ENCODE measurements at regions not wholly inside any gene's neighbourhood (a gene's known extent, or its start where the extent isn't known, plus 50 kb on each side); places are given as distances from the start of the nearest gene placed in this dataset.

DNA sequence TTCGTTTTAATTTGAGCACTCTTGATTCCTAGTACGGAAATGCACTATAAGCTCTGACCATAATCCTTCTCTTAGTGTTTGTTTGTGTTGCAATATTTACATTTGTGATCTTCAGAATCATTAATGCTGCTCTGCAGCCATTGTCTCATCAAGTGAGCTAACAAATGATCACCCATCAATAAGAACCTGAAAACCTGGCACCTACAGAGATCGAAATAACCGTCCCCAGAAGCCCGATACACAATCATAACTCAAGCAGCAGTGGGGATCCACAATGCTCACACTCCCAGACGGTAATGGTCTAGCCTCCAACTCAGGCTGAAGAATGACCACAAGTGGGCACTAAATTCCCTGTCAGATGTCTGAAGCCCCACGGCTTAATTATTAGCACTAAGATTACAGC, 156.0 kb upstream of the NFE2L3 start:
- no peak for DNase-seq (ENCODE audit: low read depth)

DNA sequence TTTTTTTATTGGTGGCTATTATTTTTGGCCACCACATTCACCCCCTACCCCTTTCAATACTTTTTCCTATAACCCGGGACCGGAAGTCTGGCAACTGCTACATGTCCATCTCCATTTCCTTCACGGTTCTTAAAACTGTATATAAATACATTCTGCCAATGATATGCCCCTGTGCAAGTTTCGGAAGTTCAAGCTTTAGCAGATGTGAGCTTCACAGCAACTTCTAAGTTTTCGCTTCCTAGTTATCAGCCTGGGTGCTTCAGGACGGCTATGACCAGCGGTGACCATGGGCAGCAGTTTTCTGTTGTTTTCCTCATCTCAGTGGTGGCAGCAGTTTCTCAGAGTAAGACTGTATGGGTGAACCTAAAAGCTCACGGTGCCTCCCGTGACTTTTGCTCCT, 153.5 kb upstream of the NFE2L3 start:
- no peak for DNase-seq (ENCODE audit: low read depth)

DNA sequence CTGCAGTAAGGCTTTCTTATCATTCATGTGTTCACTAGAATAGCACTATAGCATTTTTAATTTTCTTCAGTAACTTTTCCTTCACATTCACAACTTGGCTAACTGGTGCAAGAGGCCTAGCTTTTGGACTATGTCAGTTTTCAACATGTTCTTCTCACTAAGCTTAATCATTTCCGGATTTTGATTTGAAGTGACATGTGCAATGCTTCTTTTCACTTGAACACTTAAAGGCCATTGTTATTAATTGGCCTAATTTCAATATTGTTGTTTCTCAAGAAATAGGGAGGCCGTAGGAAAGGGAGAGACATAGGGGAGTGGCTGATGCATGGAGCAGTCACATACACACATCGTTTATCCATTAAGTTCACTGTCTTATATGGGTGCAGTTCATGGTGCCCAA, 151.2 kb upstream of the NFE2L3 start:
- DNase-seq (ENCODE audit: low read depth): no peak

DNA sequence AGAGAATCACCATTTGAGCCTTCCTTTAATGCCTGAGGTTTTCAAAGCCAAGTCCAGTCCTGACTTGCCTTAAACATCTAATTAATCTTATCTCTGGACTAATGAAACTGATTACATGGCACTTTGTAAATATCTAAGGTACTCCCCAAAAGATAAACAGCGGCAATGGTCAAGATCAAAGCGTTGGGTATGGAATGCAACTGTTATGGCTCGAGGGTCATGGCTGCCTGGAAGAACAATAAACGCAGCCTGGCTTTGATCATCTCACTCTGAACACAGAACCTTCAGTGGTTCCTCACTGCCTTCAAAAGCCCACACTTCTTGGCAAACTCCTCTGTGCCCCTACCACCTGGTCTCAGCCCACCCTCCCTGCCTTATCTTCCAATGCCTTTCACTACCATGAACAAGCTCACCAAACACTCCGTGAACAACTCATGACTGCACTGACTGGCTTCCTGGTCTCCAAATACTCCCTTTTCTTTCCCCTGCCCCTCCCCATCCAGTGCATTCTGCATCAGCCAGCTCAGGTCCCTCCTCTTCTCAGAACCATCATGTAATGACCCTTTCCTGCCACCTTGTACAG, 150.2 kb upstream of the NFE2L3 start:
- no peak for DNase-seq (ENCODE audit: low read depth)

DNA sequence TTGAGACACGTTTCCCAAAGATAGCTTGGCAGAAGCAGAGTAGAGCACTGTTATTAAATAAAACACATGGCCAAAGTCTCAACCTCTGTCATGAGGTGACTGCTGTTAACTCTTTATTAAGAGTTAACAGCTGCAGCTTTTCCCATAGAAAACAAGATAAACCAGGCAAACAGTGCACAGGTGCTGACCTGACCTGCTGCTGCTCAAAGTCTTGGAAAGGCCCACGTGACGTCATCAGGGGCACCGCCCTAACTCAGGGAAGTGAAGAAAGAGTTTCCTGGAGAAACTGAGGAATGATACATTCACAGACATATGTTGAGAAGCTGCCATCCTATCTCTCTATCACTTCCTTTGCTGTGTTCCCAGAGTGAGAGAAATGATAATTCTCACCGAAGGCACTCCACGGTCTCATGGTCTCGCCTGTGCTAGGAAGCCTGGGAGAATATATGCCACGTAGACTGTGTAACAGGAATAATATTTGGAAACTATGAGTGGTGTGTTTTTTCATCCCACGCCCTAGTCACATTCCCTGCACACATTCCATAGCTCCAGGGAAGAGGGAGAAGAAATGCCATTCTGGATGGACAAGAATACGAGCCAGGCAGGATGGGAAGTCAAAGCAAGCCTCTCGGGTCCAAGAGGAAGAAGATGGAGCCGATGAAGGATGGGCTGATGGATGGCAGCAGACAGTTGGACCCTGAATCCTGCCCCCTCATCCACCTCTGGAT, 146.2 kb upstream of the NFE2L3 start:
- no peak for DNase-seq (ENCODE audit: low read depth)

DNA sequence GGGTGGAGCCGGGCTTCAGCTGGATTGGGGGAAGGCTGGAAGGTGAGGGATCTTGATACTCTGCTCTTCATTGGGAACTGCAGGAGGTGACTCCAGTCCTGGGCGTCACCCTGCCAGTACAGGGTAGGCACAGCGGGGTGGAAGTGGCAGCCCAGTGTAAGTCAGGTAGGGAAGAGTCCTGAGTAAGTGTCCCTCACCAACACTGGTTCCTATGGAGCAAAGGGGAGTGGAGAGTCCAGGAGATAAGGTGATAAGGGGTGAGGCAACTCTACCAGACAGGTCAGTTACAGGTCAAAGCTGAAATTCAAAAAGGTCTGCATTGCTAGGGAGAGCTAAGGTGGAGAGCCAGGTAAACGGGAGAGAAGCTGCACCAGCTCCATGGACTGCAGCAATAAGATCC, 145.6 kb upstream of the NFE2L3 start:
- DNase-seq (ENCODE audit: low read depth): no peak

DNA sequence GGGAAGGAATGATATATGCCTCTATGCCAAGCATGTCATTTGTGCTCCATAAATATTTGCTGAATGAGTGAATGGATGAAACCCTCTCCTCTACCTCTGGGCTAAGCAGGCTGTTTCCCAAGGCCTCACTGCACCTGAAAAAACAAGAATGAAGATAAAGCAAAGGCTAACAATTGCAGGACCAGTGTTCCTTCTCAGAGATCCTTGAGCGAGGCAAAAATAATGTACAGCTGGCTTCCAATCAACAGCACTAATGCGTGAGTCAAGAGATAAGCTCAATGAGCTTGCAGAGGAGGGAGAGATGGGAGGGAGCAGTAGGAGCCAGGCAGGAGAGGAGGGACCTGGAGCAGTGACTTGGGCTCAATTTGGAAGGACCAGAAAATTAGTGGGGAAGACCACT, 144.5 kb upstream of the NFE2L3 start:
- DNase-seq (ENCODE audit: low read depth): no peak

DNA sequence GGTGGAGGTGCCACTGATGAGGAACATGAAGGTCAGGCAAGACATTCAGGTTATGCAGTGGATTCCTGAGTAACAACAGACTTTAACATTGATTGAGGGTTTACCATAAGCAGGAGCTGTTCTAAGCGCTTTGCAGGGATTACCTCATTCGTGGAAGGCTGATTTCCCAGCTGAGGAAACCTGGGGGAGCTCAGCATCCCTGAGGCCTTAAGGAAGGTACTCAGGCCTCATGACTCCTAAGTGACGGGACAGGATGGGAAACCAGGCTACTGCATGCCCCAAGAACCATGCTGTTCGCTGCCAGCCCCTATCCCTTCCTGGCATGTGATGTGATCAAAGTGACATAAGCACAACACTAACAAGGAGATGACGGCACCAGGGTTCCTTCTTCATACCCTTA, 143.6 kb upstream of the NFE2L3 start:
- no peak for DNase-seq (ENCODE audit: low read depth)

DNA sequence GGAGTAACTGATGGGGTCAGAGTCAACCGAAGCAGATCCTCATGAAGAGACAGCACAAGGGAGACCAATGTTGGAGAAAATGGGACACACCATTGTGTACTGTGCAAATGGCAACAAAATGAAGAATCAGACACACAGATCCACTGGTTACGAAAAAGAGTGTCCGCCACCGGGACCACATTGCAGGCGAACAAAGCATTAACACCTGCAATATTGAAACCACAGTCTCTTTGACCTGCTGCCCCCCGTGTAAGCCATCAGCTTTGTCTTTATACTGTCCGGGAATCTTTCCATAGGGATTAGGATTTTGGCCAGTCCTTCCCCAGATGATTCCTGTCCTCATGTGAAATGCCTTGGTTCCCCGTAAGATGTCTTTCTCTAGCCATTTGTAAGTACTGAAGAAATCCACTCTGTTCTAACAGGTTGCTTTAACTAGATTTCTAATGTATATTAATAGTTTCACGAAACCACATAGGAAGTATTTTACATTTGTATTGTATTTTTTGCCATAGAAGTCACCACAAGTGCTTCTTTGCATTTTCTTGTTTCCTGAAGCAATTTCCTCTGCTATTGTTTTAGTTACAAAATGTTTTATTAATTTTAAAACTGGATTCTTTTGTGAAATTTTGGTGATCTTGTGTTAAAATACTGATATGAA, 140.8 kb upstream of the NFE2L3 start:
- no peak for DNase-seq (ENCODE audit: low read depth)

DNA sequence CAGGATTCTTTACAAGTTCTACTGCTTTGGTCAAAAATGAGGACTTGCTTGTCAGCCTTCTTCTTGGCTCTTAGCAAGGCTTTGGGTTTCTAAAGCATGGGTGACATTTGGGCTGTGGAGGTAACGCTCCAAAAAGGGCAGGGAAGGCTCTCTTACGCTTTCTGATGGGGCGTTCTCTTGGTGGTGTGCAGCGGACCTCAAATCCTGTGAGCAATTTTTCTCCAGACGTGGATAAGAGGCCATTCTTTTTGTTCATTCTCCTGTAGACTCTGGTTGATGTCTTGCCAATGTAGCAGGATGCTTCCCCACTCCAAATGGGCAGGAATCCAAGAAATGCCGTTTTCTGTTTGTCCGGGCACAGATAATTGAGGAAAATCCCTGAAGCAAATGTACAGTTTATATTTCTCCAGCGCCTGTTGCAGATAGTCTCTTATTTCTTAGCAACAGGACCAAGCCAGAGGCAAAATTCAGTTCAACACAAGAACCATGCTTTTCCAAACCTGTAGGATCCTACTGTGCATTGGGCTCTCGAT, 138.4 kb upstream of the NFE2L3 start:
- no peak for DNase-seq (ENCODE audit: low read depth)

DNA sequence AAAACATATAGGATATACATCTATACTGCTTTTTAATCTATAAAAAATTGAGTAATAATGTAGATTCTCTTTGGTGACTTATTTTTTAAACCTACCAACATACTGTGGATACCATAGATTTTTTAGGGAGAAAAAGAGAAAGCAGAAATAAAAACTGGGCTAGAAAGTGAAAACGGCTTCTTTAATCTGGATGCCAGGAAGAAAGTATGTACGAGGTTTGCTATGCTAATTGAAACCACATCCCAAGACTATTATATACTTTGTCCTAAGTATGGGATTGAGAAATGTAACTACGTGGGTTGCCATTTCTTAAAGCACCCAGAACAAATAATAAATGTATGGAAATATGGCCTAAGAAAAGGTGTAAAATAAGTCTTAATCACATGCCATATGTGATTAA, 129.0 kb upstream of the NFE2L3 start:
- no peak for DNase-seq (ENCODE audit: low read depth)

DNA sequence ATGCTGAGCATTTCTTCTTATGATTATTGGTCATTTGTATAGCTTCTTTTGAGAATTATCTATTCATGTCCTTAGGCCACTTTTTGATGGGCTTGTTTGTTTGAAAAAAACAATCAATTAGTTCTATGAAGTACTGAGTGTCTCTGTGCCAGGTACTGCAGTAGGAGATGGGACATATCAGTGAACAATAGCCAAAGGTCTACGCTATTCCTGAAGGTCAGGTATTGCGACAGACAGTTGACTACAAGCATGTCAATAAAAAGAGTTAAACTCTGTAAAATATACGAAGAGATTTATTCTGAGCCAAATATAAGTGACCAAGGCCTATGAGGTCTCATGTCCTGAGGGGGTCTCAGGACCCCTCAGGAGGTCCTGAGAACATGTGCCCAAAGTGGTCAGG, 122.1 kb upstream of the NFE2L3 start:
- no peak for DNase-seq (ENCODE audit: low read depth)

DNA sequence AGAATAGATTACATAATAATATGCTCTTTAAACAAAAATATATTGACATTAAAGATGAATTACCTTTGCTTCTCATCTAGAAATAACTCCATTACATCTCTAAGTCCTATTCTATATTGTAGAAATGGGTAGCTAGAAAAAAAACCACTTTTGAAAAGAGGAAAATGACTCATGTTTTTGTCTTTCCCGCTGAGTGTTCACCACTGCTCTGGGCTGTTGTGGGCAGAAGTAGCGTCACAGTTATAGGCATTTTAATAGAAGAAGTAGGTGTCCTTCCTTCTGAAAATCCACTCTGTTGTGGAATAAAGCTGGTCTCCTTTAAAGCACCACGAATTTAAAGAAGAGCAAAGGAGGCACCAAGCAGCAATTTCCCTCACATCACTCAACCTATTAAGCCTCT, 117.6 kb upstream of the NFE2L3 start:
- no peak for DNase-seq (ENCODE audit: low read depth)

DNA sequence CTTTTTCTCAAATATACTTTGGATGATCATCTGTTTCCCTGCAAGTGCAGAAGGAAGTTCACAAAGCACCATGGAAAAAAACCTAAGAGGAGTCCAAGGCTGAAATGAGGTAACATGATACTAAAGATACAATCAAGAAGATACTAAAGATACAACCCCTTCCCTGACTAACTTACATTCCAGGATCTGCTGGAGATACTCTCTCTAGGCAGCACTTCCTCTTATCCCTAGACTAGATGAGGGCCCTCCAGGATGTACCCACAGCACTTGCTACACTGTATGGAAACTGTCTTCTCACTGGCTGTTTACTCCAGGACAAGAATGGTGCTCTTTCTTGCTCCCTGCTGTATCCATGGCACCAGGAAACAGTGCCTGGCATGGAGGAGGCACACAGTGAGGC, 116.4 kb upstream of the NFE2L3 start:
- DNase-seq (ENCODE audit: low read depth): no peak

DNA sequence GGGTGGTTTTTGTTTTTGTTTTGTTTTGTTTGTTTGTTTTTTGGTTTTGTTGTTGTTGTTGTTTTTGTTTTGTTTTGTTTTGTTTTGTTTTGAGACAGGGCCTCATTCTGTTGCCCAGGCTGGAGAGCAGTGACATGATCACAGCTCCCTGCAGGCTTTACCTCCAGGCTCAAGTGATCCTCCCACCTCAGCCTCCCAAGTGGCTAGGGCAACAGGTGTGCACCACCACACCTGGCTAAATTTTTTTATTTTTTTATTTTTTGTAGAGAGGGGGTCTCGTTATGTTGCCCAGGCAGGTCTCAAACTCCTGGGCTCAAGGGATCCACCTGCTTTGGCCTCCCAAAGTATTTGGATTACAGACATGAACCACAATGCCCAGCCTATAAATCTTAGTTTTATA, 115.9 kb upstream of the NFE2L3 start:
- DNase-seq (ENCODE audit: low read depth): no peak

DNA sequence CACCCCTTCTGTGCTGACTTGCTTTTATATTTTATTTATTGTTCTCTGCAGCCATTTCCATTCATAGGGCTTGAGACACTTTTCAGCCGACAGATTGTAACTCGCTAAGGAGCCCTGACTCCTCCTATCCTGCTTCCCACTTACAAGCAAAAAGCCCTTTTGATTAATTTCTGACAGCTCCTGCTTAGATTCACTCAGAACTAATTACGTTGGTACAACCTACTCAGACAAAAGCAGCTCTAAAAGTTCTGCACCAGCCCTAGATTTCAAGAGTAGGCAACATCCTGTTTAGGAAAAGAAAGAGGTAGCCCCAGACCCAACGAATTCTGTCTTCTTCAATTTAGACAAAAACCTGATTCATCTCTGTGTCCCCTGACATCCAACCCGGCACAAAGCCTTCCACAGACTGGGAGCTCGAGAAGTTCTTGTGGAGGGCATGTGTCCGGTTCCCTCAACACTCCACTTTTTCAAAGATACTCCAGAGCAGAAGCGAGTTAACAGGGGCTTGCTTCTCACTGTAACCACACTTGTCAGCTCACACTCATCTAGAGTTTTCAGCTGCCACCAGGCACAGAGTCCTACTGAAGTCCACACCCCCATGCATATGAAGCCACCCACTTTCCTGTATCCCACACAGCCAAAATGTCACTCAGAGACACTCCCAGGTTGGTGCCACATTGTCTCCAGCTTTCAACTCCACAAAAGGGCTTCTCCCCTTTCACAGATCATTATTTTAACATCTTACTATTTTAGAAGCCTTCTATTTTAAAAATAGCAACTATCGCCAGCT, 113.6 kb upstream of the NFE2L3 start:
- no peak for DNase-seq (ENCODE audit: low read depth)

DNA sequence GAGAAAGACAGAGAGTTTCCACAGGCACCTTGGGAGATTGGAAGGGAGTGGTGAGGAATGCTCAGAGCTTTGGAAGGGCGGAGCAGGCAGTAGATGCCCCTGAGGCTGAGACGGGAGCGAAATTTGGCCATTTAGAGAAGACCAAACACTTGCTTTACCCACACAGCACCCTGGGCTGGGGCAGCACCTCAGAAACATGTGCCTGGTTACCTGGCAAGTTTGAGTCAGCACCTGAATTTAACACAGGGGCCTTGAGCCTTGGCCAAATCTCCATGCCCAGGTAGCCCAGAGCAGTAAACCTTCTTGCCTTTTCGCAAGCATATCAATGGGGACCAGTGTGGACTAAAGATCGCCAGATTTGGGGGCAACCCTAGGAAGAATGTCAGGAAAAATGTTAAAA, 111.9 kb upstream of the NFE2L3 start:
- DNase-seq (ENCODE audit: low read depth): no peak

DNA sequence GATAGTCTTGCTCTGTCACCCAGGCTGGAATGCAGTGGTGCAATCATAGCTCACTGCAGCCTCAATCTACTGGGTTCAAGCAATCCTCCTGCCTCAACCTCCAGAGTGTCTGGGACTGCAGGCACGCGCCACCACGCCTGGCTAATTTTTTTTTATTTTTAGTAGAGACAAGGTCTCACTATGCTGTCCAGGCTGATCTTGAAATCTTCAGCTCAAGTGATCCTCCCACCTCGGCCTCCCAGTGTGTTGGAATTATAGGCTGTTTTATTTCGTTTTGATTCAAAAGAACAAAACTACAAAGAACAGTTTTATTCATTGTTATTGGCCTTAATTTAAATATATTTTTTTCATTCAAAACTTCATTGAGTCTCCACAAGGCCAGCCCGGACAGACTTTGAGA, 109.8 kb upstream of the NFE2L3 start:
- no peak for DNase-seq (ENCODE audit: low read depth)

DNA sequence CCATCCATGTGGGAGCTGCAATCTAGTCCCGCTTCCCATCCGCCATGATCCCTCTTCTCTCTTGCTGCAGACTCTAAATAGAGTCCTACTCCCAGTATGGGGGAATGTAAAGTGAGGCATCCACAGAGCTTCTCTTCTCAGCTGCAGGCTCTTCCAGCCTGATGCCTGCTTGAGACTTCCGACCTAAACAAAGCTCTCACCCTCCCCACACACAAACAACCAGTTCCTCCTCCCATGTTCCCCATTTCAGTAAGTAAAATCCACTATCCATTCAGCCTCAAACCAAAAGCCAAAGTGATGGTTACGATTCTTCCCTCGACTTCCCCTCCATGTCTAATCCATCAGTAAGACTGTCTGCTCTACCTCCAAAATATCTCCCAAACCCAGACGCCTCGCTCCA, 108.2 kb upstream of the NFE2L3 start:
- no peak for DNase-seq (ENCODE audit: low read depth)

DNA sequence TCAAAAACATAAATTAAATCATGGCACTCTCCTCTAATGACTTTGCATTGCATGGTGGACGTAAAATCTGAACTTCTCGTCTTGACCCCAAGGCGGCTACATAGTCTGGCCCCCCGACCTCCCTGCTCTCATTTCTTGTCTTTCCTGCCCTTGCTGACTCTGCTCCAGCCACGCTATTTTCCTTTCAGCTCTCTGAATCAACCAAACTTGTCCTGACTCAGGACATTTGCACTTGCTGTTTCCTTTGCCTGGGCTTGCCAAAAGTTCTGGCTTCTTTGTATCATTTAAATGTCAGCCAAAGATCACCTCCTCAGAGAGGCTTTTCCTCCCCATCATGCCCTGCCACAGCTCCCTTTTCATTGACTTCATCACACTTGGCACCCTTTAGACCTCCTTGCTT, 107.7 kb upstream of the NFE2L3 start:
- DNase-seq (ENCODE audit: low read depth): no peak

DNA sequence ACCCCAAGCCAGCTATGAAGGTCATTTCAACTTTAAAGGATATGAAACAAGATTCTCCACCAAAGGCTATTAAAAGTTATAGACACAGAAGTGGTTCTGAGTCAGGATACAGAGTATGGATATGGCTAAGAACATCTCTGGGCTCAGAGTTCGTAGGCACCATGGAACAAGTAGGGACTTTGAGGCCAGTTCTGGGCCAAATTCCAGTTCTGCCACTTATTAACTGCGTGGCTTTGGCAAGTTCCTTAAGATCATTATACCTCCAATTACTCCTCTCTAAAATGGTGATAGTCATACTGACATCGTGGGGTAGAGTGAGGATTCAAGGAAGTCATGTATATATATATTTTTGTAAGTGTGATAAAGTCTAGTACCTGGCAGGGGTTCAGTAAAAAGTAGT, 105.8 kb upstream of the NFE2L3 start:
- DNase-seq (ENCODE audit: low read depth): no peak

DNA sequence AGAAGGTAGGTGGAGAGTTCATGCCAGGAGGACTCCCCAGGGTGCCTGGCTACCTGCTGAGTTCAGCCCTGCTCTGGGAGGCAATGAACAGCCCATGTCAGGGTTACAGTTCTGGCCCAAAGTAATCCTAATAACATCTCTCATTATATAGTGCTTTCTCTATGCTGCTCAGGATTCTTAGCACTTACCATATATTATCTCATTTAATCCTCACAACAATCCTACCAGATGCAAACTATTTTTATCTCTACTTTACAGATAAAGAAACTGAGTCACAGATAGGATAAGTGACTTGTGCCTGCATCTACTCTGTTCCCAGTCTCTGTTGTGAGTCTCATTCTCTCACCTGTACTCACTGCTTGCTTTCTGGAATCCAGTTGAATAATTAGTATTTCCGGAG, 105.1 kb upstream of the NFE2L3 start:
- DNase-seq (ENCODE audit: low read depth): no peak

DNA sequence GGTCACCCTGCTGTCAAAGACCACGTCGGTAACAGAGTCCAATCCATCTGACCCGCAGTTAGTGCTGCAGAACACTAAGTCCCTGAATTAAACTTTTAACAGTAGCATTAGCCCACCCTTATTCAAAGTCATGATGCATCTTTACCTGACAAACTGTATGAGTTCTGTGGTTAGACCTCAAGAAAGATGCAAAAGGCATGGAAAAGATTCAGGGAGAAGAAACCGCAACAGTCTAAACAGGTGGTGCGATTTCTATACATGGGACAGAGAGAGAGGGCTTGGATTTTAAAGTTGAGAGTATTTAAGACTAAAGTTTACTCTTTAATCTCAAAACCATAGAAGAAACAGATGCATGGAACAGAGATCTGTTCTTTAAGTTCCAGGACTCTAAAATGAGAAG, 103.3 kb upstream of the NFE2L3 start:
- DNase-seq (ENCODE audit: low read depth): no peak

Data from fibroblast of gingiva (primary cell).